Keratinocyte (primary cell): ENCODE measurements at regions not wholly inside any gene's neighbourhood (a gene's known extent, or its start where the extent isn't known, plus 50 kb on each side); places are given as distances from the start of the nearest gene placed in this dataset.
A peak's percentile ranks its signal among the peaks of the same experiment; 100 is the strongest.
"Not testable (repeated sequence)": the region's sequence is repeated elsewhere in the genome, so short reads cannot be mapped to it uniquely, and the experiment has no call there.

Experiments
- DNase-seq: peaks from one replicate; pipeline ENCODE4 v3.0.0-alpha.2; 2011; ENCODE audit warnings: low read depth, missing footprints, low spot score
- FAIRE-seq: peaks from 2 replicates; lab custom pipeline; 2011; peaks lifted over from hg19 to GRCh38; lab: Jason Lieb, UNC
- H2AFZ ChIP-seq: 2 replicates; pipeline ENCODE4 v1.6.0; 2012; ENCODE audit warnings: low read length, control low read depth, inconsistent platforms; ENCODE audit not compliant: control insufficient read depth
- H3K27ac ChIP-seq: 2 replicates; pipeline ENCODE4 v1.5.1; 2011; ENCODE audit warnings: low read length; ENCODE audit not compliant: control insufficient read depth, insufficient read depth
- H3K27me3 ChIP-seq: 3 replicates; pipeline ENCODE4 v1.6.0; 2011; ENCODE audit warnings: low read length; ENCODE audit not compliant: control insufficient read depth, insufficient read depth; ENCODE audit errors: extremely low read depth
- H3K36me3 ChIP-seq, 2 experiments: 2 replicates in 1 of 2; 3 replicates in 1 of 2; pipeline ENCODE4 v1.5.1; 2011; ENCODE audit warnings: low read length in 2 of 2, mild to moderate bottlenecking in 1 of 2; ENCODE audit not compliant: control insufficient read depth in 2 of 2, insufficient read depth in 2 of 2; ENCODE audit errors: extremely low read depth in 1 of 2
- H3K4me1 ChIP-seq: 3 replicates; pipeline ENCODE4 v1.5.1; 2011; ENCODE audit warnings: low read length; ENCODE audit not compliant: control insufficient read depth, insufficient read depth; ENCODE audit errors: extremely low read depth
- H3K4me2 ChIP-seq: 3 replicates; pipeline ENCODE4 v1.6.0; 2011; ENCODE audit warnings: low read depth, low read length; ENCODE audit not compliant: control insufficient read depth, insufficient read depth; ENCODE audit errors: extremely low read depth
- H3K4me3 ChIP-seq, 3 experiments: fragments of 200-600 bp in 1 of 3; sonication (generic) in 1 of 3; 2 replicates in 2 of 3; 3 replicates in 1 of 3; pipeline ENCODE4 v1.5.1; 2011 to 2016; ENCODE audit warnings: low read length in 3 of 3, mild to moderate bottlenecking in 3 of 3, control low read depth in 2 of 3, inconsistent platforms in 1 of 3, low read depth in 1 of 3, mixed read lengths in 1 of 3, mixed run types in 1 of 3, moderate library complexity in 1 of 3; ENCODE audit not compliant: control insufficient read depth in 2 of 3, insufficient read depth in 2 of 3; ENCODE audit errors: extremely low read depth in 1 of 3
- H3K79me2 ChIP-seq: 2 replicates; pipeline ENCODE4 v1.6.0; 2012; ENCODE audit warnings: low read length; ENCODE audit not compliant: control insufficient read depth, insufficient read depth
- H3K9ac ChIP-seq: 3 replicates; pipeline ENCODE4 v1.6.0; 2011; ENCODE audit warnings: low read length; ENCODE audit not compliant: control insufficient read depth, insufficient read depth; ENCODE audit errors: extremely low read depth
- H3K9me1 ChIP-seq: 3 replicates; pipeline ENCODE4 v1.6.0; 2011; ENCODE audit warnings: low read length; ENCODE audit not compliant: control insufficient read depth, insufficient read depth; ENCODE audit errors: extremely low read depth
- H3K9me3 ChIP-seq: 2 replicates; pipeline ENCODE4 v1.5.1; 2012; ENCODE audit warnings: low read depth, low read length; ENCODE audit not compliant: control insufficient read depth
- H4K20me1 ChIP-seq: 3 replicates; pipeline ENCODE4 v1.6.0; 2011; ENCODE audit warnings: low read length; ENCODE audit not compliant: control insufficient read depth, insufficient read depth; ENCODE audit errors: extremely low read depth
- CTCF ChIP-seq, 3 experiments: IDR thresholded peaks in 1 of 3; conservative IDR thresholded peaks in 1 of 3; optimal IDR thresholded peaks in 1 of 3; 2 replicates in 2 of 3; 3 replicates in 1 of 3; pipeline versions ENCODE3 to v1.5.1; 2011; ENCODE audit warnings: low read length in 3 of 3, mild to moderate bottlenecking in 3 of 3, moderate library complexity in 2 of 3, control low read depth in 1 of 3, inconsistent platforms in 1 of 3; ENCODE audit not compliant: insufficient read depth in 2 of 3; ENCODE audit errors: extremely low read depth in 1 of 3
- EZH2 ChIP-seq: IDR thresholded peaks from one replicate; pipeline ENCODE4 v1.6.1; 2012; ENCODE audit warnings: inconsistent platforms, mild to moderate bottlenecking, low read length, moderate library complexity
- dilution Hi-C: fragments of 300-500 bp; cut with MboI; formaldehyde crosslinking; loops from one replicate; pipeline ENCODE4 v1.7.0; 2020; ENCODE audit warnings: low sequenced_read_pairs; ENCODE audit not compliant: extremely low pct_ligation_motif_present

GRCh38 chr16:72455743-72456659, 284.0 kb upstream of the PMFBP1 start:
- dilution Hi-C loops: no loop called here
- FAIRE-seq (peak; percentile 48), DNase-seq (no peak)
- Histone ChIP-seq H3K27me3 (no peaks in the 10 kb centered on the region), H3K79me2 (no peaks in the 10 kb centered on the region), H3K9me3 (no peaks in the 10 kb centered on the region), H3K4me1 (no peaks in the 10 kb centered on the region), H3K4me3 (no peak overlapping the region), H3K27ac (no peak overlapping the region), H3K36me3 (no peaks in the 10 kb centered on the region), H3K9ac (no peak overlapping the region), H2AFZ (no peak overlapping the region), H3K4me2 (no peak overlapping the region), H4K20me1 (no peaks in the 10 kb centered on the region), H3K9me1 (no peaks in the 10 kb centered on the region)
- TF ChIP-seq EZH2: no peak
- TF ChIP-seq CTCF (optimal IDR thresholded peaks at IDR 0.05 in 1 of 3, IDR thresholded peaks at IDR 0.05 in 1 of 3, conservative IDR thresholded peaks at IDR 0.05 in 1 of 3; ENCODE audit: extremely low read depth in 1 of 3, insufficient read depth in 2 of 3, low read length in 3 of 3): no peak

- H3K27me3 ChIP-seq, H3K4me3 ChIP-seq, H4K20me1 ChIP-seq, H2AFZ ChIP-seq, H3K9me1 ChIP-seq, FAIRE-seq, H3K36me3 ChIP-seq, dilution Hi-C loops, H3K79me2 ChIP-seq, H3K9ac ChIP-seq, DNase-seq, H3K4me1 ChIP-seq, H3K27ac ChIP-seq, H3K9me3 ChIP-seq, H3K4me2 ChIP-seq: not testable (repeated sequence)
Measured at GRCh38 chr16:72453856-72454255, 281.9 kb upstream of the PMFBP1 start.
